ENCODE measurements at regions not wholly inside any gene's neighbourhood (a gene's known extent, or its start where the extent isn't known, plus 50 kb on each side); places are given as distances from the start of the nearest gene placed in this dataset.

DNA sequence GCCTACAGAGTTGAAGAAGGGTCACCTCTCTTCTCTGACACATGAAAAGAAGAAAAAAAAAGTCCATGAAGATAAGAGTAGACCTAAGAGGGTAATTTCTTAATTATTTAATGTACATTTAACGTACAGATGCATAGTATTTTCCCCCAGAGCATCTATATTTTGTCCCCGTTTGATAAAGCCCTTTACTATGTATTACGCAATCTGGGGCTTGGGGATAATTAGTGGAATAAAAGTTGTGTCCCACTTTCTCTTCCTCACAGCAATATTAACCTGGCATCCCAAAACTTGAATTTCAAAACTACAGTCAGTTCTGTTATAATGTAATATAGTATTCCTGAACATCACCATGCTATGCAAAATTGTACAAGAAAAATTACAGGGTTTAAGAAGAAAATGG, 254.1 kb downstream of the SUCLG1 start:
- no peaks in the 10 kb centered on the region for H3K9me3 ChIP-seq (ENCODE audit: control insufficient read depth, insufficient read depth, low read depth, low read length)
- H3K27ac ChIP-seq (ENCODE audit: extremely low read depth, low read depth, low read length): no peak overlapping the region
- no peaks in the 10 kb centered on the region for H3K4me1 ChIP-seq (ENCODE audit: control insufficient read depth, insufficient read depth, low read length)
- no peaks in the 10 kb centered on the region for H3K36me3 ChIP-seq (ENCODE audit: control insufficient read depth in 2 of 2, insufficient read depth in 1 of 2, low read length in 2 of 2)
- no peak overlapping the region for H3K4me3 ChIP-seq (ENCODE audit: low read depth, low read length)
- TF ChIP-seq ZNF701 (tag by site-specific recombination; IDR thresholded peaks at IDR 0.05): no peak
- TF ChIP-seq ZNF112 (tag by site-specific recombination; IDR thresholded peaks at IDR 0.05): no peak
- no peak for TF ChIP-seq ZNF776 (tag by site-specific recombination; IDR thresholded peaks at IDR 0.05; ENCODE audit: borderline replicate concordance)
- TF ChIP-seq, protein P1, sequence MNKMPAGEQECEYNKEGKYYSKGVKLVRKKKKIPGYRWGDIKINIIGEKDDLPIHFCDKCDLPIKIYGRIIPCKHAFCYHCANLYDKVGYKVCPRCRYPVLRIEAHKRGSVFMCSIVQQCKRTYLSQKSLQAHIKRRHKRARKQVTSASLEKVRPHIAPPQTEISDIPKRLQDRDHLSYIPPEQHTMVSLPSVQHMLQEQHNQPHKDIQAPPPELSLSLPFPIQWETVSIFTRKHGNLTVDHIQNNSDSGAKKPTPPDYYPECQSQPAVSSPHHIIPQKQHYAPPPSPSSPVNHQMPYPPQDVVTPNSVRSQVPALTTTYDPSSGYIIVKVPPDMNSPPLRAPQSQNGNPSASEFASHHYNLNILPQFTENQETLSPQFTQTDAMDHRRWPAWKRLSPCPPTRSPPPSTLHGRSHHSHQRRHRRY (tag by site-specific recombination; IDR thresholded peaks at IDR 0.05): no peak
- POLR2A ChIA-PET: no interaction called here
- CTCF ChIA-PET: no interaction called here

- POLR2A ChIA-PET: no interaction called here
Observed at GRCh38 chr2:84202166-84202565, 256.9 kb downstream of the SUCLG1 start.

More at GRCh38 chr2:84202166-84202565, 256.9 kb downstream of the SUCLG1 start:
- H3K36me3 ChIP-seq (ENCODE audit: control insufficient read depth in 2 of 2, insufficient read depth in 1 of 2, low read length in 2 of 2): no peaks in the 10 kb centered on the region
- CTCF ChIA-PET: no interaction called here
- no peaks in the 10 kb centered on the region for H3K4me1 ChIP-seq (ENCODE audit: control insufficient read depth, insufficient read depth, low read length)
- H3K4me3 ChIP-seq (ENCODE audit: low read depth, low read length): no peak overlapping the region
- H3K9me3 ChIP-seq (ENCODE audit: control insufficient read depth, insufficient read depth, low read depth, low read length): no peaks in the 10 kb centered on the region
- no peak for TF ChIP-seq ZNF777 (tag by site-specific recombination; IDR thresholded peaks at IDR 0.05; ENCODE audit: borderline replicate concordance)
- no peak for TF ChIP-seq ZBTB8A (tag by site-specific recombination; IDR thresholded peaks at IDR 0.05)
- no peak for TF ChIP-seq CTCF (tag by site-specific recombination; IDR thresholded peaks at IDR 0.05)
- no peak for TF ChIP-seq KLF9 (tag by site-specific recombination; IDR thresholded peaks at IDR 0.05; ENCODE audit: low read depth)
- no peak for TF ChIP-seq BCL11A (tag by site-specific recombination; IDR thresholded peaks at IDR 0.05; ENCODE audit: low read depth)
- no peak for TF ChIP-seq ZNF701 (tag by site-specific recombination; IDR thresholded peaks at IDR 0.05)
- no peak for TF ChIP-seq EGR2 (tag by site-specific recombination; IDR thresholded peaks at IDR 0.05; ENCODE audit: low read depth)
- TF ChIP-seq ZBTB20 (tag by site-specific recombination; IDR thresholded peaks at IDR 0.05): no peak
- no peak for TF ChIP-seq KLF8 (tag by site-specific recombination; IDR thresholded peaks at IDR 0.05)
- TF ChIP-seq ZNF416 (tag by site-specific recombination; IDR thresholded peaks at IDR 0.05): no peak
- no peak for TF ChIP-seq ZNF138 (tag by site-specific recombination; IDR thresholded peaks at IDR 0.05; ENCODE audit: borderline replicate concordance)
- no peak for TF ChIP-seq SP7 (tag by site-specific recombination; IDR thresholded peaks at IDR 0.05)
- TF ChIP-seq ZNF488 (tag by site-specific recombination; IDR thresholded peaks at IDR 0.05): no peak
- no peak for TF ChIP-seq IKZF3 (tag by site-specific recombination; IDR thresholded peaks at IDR 0.05)
- no peak for TF ChIP-seq ZNF433 (tag by site-specific recombination; IDR thresholded peaks at IDR 0.05; ENCODE audit: low read depth)
- TF ChIP-seq, protein P2, sequence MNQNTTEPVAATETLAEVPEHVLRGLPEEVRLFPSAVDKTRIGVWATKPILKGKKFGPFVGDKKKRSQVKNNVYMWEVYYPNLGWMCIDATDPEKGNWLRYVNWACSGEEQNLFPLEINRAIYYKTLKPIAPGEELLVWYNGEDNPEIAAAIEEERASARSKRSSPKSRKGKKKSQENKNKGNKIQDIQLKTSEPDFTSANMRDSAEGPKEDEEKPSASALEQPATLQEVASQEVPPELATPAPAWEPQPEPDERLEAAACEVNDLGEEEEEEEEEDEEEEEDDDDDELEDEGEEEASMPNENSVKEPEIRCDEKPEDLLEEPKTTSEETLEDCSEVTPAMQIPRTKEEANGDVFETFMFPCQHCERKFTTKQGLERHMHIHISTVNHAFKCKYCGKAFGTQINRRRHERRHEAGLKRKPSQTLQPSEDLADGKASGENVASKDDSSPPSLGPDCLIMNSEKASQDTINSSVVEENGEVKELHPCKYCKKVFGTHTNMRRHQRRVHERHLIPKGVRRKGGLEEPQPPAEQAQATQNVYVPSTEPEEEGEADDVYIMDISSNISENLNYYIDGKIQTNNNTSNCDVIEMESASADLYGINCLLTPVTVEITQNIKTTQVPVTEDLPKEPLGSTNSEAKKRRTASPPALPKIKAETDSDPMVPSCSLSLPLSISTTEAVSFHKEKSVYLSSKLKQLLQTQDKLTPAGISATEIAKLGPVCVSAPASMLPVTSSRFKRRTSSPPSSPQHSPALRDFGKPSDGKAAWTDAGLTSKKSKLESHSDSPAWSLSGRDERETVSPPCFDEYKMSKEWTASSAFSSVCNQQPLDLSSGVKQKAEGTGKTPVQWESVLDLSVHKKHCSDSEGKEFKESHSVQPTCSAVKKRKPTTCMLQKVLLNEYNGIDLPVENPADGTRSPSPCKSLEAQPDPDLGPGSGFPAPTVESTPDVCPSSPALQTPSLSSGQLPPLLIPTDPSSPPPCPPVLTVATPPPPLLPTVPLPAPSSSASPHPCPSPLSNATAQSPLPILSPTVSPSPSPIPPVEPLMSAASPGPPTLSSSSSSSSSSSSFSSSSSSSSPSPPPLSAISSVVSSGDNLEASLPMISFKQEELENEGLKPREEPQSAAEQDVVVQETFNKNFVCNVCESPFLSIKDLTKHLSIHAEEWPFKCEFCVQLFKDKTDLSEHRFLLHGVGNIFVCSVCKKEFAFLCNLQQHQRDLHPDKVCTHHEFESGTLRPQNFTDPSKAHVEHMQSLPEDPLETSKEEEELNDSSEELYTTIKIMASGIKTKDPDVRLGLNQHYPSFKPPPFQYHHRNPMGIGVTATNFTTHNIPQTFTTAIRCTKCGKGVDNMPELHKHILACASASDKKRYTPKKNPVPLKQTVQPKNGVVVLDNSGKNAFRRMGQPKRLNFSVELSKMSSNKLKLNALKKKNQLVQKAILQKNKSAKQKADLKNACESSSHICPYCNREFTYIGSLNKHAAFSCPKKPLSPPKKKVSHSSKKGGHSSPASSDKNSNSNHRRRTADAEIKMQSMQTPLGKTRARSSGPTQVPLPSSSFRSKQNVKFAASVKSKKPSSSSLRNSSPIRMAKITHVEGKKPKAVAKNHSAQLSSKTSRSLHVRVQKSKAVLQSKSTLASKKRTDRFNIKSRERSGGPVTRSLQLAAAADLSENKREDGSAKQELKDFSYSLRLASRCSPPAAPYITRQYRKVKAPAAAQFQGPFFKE (tag by site-specific recombination; IDR thresholded peaks at IDR 0.05; ENCODE audit: borderline replicate concordance): no peak
- TF ChIP-seq, protein P1 (tag by site-specific recombination; IDR thresholded peaks at IDR 0.05): no peak
- H3K27ac ChIP-seq (ENCODE audit: extremely low read depth, low read depth, low read length): no peak overlapping the region

Measured in HEK293 (cell line).